ENCODE measurements at regions not wholly inside any gene's neighbourhood (a gene's known extent, or its start where the extent isn't known, plus 50 kb on each side); places are given as distances from the start of the nearest gene placed in this dataset.
A peak's percentile ranks its signal among the peaks of the same experiment; 100 is the strongest.
"Not testable (repeated sequence)": the region's sequence is repeated elsewhere in the genome, so short reads cannot be mapped to it uniquely, and the experiment has no call there.

- Histone ChIP-seq H3K4me3 (no peak overlapping the region), H3K27me3 (no peaks in the 10 kb centered on the region), H3K36me3 (peaks cover 2% of the 10 kb centered on the region; the same call in 1 of the 2 replicates), H3K27ac (no peak overlapping the region), H3K4me1 (no peaks in the 10 kb centered on the region), H3K9me3 (replicated peaks) (no peaks in the 10 kb centered on the region)
- DNase-seq = no peak
These were observed 83.7 kb upstream of the TMED7 start for GRCh38 chr5:115709585-115709984.

- no peak for DNase-seq
- Histone ChIP-seq H3K27ac (no peak overlapping the region), H3K27me3 (no peaks in the 10 kb centered on the region), H3K36me3 (peaks cover 2% of the 10 kb centered on the region; the same call in 1 of the 2 replicates), H3K4me1 (no peaks in the 10 kb centered on the region), H3K4me3 (no peak overlapping the region), H3K9me3 (replicated peaks) (no peaks in the 10 kb centered on the region)
These were observed 83.1 kb upstream of the TMED7 start for GRCh38 chr5:115708819-115709477.

DNA sequence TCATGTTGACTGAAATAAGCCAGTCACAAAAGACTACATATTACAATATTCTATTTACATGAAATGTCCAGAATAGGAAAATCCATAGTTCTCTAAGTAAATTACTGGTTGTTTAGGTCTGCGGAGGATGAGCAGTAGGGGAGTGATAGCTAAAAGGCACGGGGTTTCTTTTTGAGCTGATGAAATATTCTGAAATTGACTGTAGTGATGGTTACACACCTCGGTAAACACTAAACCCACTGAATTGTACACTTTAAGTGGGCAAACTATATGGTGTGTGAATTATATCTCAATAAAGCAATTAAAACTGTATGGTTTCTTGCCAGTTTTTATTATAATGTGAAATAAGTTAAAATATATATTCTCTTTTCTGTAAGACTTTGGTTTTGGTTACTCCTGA, 77.7 kb upstream of the TMED7 start:
- Histone ChIP-seq H3K36me3 (peaks cover 2% of the 10 kb centered on the region; the same call in 1 of the 2 replicates), H3K9me3 (replicated peaks) (no peaks in the 10 kb centered on the region), H3K4me1 (no peaks in the 10 kb centered on the region), H3K4me3 (no peak overlapping the region), H3K27me3 (no peaks in the 10 kb centered on the region), H3K27ac (no peak overlapping the region)
- no peak for DNase-seq

DNA sequence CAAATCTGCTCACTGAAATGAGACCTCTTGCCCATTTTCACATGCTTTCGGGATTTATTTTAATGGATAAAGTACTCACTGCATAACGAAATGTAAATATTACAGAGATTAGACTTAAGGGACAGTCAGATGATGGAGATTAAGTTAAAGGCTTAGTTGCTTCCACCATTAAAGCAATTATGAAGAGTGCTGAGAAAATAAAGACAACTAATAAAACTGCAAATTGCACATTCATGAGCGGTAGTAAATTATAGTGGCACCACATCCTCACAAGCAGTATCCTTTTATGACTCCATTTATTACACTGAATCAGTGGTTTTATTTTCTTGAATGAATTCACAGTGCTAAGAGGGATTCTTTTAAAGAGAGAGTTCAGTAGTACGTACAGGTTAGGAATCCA, 76.2 kb upstream of the TMED7 start:
- DNase-seq = no peak
- H3K27me3 ChIP-seq = no peaks in the 10 kb centered on the region

DNA sequence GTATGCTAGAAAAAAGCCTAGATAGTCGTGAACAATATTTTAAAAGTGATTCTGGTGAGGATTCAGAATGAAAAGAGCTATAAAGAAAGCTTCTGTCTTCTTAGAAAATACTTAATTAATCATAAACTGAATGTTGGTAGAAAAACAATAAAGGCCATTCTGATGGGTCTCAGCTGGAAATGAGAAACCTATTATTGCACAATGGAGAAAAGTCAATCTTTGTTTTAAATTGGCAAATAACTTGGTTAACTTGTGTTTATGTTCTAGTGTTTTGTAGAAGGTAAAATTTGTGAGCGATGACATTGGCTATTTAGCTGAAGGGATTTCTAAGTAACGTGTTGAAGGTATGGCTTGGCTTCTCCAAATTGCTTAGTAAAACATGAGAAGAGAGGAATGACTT, 74.1 kb upstream of the TMED7 start:
- DNase-seq = no peak
- no peaks in the 10 kb centered on the region for H3K4me1 ChIP-seq
- H3K9me3 ChIP-seq (replicated peaks) = no peaks in the 10 kb centered on the region
- no peak overlapping the region for H3K27ac ChIP-seq
- no peaks in the 10 kb centered on the region for H3K27me3 ChIP-seq
- no peaks in the 10 kb centered on the region for H3K36me3 ChIP-seq
- H3K4me3 ChIP-seq = no peak overlapping the region

More for the DNA sequence above, 76.2 kb upstream of the TMED7 start:
- Histone ChIP-seq H3K9me3 (replicated peaks) (no peaks in the 10 kb centered on the region), H3K27ac (no peak overlapping the region), H3K4me3 (no peak overlapping the region), H3K36me3 (no peaks in the 10 kb centered on the region), H3K4me1 (no peaks in the 10 kb centered on the region)

DNA sequence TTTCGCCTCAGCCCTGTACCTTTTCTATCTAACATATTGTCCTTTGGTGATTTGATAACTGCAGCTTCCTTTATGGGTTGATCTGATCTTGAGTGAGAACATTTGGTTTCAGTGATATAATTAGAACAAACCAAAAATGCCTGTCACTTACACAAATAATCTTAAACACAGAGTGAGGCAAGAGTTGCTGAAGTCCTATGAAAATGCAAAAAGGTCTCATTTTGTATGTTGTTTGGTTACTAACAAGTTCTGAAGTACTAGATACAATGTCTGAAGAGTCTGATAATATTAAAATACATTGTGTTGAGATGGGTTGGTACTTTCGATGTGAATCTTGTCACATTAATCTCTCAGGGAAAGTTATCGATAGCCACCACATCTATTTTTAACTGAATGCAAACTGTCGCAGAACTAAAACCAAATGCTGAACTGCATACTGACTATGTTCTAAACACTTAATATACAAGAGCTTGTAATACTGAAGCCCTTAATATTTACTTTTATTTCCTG, 70.4 kb upstream of the TMED7 start:
- H3K36me3 ChIP-seq = no peaks in the 10 kb centered on the region
- H3K27ac ChIP-seq = no peak overlapping the region
- no peak for DNase-seq
- H3K4me1 ChIP-seq = no peaks in the 10 kb centered on the region
- H3K9me3 ChIP-seq (replicated peaks) = no peaks in the 10 kb centered on the region
- no peak overlapping the region for H3K4me3 ChIP-seq
- H3K27me3 ChIP-seq = no peaks in the 10 kb centered on the region

DNA sequence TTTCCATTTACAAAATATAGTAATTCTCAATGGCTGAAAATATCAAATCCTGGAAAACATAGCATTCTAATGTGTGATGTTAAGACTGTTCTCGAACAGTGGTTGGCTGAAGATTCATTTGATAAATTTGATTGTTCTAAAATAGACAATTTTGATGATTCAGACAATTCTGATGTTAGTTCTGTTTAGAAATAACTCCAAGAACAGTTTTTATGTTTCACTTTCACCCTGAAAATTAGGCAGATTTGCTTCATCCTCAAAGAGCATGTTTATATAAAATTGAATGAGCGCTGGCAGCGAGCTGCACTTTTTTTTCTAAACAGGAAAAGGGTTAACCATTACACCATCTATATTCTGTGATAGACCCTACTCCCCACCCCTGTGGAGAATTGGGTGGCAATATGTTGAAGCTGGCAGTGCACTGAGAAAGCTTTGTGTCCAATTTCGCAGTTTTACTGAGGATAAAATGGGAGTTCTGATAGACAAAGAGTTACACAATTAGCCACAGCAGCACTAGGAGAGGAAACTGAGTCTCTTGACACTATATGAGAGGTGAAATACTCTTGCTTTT, 69.6 kb upstream of the TMED7 start:
- no peaks in the 10 kb centered on the region for H3K4me1 ChIP-seq
- no peaks in the 10 kb centered on the region for H3K27me3 ChIP-seq
- no peak overlapping the region for H3K4me3 ChIP-seq
- no peak overlapping the region for H3K27ac ChIP-seq
- no peaks in the 10 kb centered on the region for H3K9me3 ChIP-seq (replicated peaks)
- DNase-seq = no peak
- no peaks in the 10 kb centered on the region for H3K36me3 ChIP-seq

- H3K9me3 ChIP-seq (replicated peaks); H3K36me3 ChIP-seq; DNase-seq; H3K27ac ChIP-seq; H3K4me1 ChIP-seq; H3K27me3 ChIP-seq; H3K4me3 ChIP-seq: not testable (repeated sequence)
These were observed 66.0 kb upstream of the TMED7 start for GRCh38 chr5:115691814-115692213.

DNA sequence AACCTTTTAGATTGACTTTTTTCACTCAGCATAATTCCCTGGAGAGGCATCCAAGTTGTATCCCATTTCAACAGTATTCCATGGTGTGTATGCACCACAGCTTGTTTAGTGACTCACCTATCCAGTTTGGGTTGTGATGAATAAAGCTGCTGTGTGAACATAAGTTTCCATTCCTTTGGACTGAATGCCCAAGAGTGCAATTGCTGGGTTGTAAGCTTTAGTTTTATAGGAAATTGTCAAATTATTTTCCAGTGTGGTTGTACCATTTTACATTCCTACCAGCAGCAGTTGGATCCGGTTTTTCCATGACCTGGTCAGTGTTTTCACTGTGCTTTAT, 60.9 kb upstream of the TMED7 start:
- Histone ChIP-seq H3K36me3 (no peaks in the 10 kb centered on the region), H3K9me3 (replicated peaks) (no peaks in the 10 kb centered on the region), H3K27me3 (no peaks in the 10 kb centered on the region), H3K4me1 (no peaks in the 10 kb centered on the region), H3K4me3 (no peak overlapping the region), H3K27ac (no peak overlapping the region)
- DNase-seq = no peak

DNA sequence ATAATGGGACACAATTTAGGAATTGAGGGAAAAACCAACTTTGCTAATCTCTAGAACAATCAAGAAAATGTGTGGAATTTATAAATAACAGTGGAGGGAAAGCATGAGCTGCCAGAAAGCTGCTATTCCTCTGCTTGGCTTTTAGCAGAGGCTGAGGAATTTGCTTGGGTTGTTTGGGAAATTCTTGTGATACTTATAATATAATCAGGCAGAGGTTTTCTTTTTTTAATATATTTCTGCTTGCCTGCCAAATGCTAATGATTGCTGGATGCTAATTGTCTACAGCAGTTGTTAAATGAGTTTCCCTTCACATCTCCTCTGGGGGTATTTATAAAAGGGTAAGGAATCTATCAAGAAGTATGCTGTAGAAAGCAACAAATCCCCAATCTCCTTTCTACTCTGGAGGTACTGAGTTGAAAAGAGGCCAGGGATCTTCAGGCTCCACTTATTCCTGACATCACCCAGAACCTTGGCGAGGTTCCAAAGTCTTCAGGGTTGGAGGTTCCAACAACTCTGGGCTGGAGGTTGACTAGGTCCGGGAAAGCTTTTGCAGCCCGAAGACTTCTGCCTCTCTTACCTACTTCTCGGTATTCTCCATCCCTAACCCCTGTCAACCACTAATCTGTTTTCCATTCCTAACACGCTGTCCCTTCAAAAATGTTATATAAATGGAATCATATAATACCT, 60.4 kb upstream of the TMED7 start:
- Histone ChIP-seq H3K4me1 (no peaks in the 10 kb centered on the region), H3K9me3 (replicated peaks) (no peaks in the 10 kb centered on the region), H3K4me3 (no peak overlapping the region), H3K27me3 (no peaks in the 10 kb centered on the region), H3K27ac (no peak overlapping the region), H3K36me3 (no peaks in the 10 kb centered on the region)
- DNase-seq = peak; percentile 17 to 23

DNA sequence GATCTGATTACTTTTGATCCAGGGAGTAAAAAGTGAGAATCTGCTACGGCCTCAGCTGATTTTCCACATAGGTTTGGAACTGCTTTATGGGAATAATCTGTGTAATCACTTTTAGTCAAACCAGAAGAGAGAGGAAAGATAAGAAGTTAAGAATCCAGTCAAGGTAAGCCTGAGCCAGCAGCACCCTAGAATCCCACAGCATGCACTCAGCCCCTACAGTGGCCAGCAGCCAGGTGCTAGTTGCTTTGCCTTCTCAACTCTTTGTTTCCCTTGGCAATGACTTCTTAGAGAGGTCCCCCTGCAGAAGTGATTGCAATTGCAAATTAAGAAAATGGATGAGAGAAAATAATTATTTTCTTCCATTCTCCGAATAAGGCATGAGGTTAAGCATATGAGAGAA, 59.7 kb upstream of the TMED7 start:
- H3K27ac ChIP-seq = no peak overlapping the region
- no peak overlapping the region for H3K4me3 ChIP-seq
- no peaks in the 10 kb centered on the region for H3K27me3 ChIP-seq
- no peak for DNase-seq
- no peaks in the 10 kb centered on the region for H3K36me3 ChIP-seq
- H3K4me1 ChIP-seq = no peaks in the 10 kb centered on the region
- no peaks in the 10 kb centered on the region for H3K9me3 ChIP-seq (replicated peaks)

DNA sequence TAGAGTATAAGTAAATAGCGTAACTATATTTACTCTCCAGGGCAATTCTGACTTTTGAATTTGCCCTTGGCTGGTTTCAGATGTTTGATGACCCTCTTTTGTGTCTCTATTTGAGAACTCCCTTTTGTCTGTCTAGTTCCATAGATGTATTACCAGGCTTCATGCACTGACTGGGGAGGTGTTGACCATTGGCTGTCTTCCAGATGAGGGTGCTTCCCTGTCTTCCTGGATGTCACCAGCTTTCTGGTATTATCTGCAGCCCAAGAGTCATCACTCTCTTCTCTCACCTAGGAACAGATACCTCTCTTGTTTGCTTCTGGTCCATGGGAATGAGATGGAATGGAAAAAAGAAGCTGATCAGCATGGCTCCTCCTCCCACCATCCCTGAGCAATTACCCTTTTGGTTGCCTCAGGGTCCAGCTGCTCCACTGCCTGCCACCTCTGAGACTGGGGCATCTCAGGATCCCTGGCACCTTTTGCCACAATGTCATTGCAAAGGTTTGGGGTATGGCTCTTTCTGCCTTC, 58.7 kb upstream of the TMED7 start:
- H3K4me1 ChIP-seq = no peaks in the 10 kb centered on the region
- H3K27me3 ChIP-seq = no peaks in the 10 kb centered on the region
- no peak overlapping the region for H3K4me3 ChIP-seq
- H3K36me3 ChIP-seq = no peaks in the 10 kb centered on the region
- no peak overlapping the region for H3K27ac ChIP-seq
- no peaks in the 10 kb centered on the region for H3K9me3 ChIP-seq (replicated peaks)
- DNase-seq = no peak

- DNase-seq = no peak
These were observed 57.2 kb upstream of the TMED7 start for GRCh38 chr5:115683081-115683480.

More at GRCh38 chr5:115683081-115683480, 57.2 kb upstream of the TMED7 start:
- Histone ChIP-seq H3K36me3 (no peaks in the 10 kb centered on the region), H3K4me3 (no peak overlapping the region), H3K4me1 (no peaks in the 10 kb centered on the region), H3K27me3 (no peaks in the 10 kb centered on the region), H3K9me3 (replicated peaks) (no peaks in the 10 kb centered on the region), H3K27ac (no peak overlapping the region)

Data from SJCRH30 (cell line).